GM12865 (cell line): ENCODE measurements at regions not wholly inside any gene's neighbourhood (a gene's known extent, or its start where the extent isn't known, plus 50 kb on each side); places are given as distances from the start of the nearest gene placed in this dataset.
"Not testable (repeated sequence)": the region's sequence is repeated elsewhere in the genome, so short reads cannot be mapped to it uniquely, and the experiment has no call there.

ENCODE experiments used
- DNase-seq: peaks from one replicate; pipeline ENCODE4 v3.0.0; 2010; ENCODE audit warnings: low read depth
- H3K4me3 ChIP-seq: 2 replicates; pipeline ENCODE4 v1.5.1; 2011; ENCODE audit warnings: mild to moderate bottlenecking, low read depth, low read length, control low read depth
- CTCF ChIP-seq: IDR thresholded peaks from 2 replicates; pipeline ENCODE4 v1.5.1; 2011; ENCODE audit warnings: low read length, control low read depth, low read depth, inconsistent platforms; ENCODE audit not compliant: insufficient read depth; ENCODE audit errors: missing control alignments

- DNase-seq, result no peak
- no peak overlapping the region for H3K4me3 ChIP-seq
- TF ChIP-seq CTCF, result no peak
Observed at GRCh38 chr6:28607990-28608389, 82.3 kb downstream of the GPX5 start.

- H3K4me3 ChIP-seq, result no peak overlapping the region
- no peak for TF ChIP-seq CTCF
- no peak for DNase-seq
Observed at GRCh38 chr6:28609672-28610071, 84.0 kb downstream of the GPX5 start.

GRCh38 chr6:28615616-28615954 lies 89.9 kb downstream of the GPX5 start:
- H3K4me3 ChIP-seq, result no peak overlapping the region
- no peak for DNase-seq
- no peak for TF ChIP-seq CTCF

- DNase-seq, result no peak
- no peak overlapping the region for H3K4me3 ChIP-seq
- no peak for TF ChIP-seq CTCF
Observed at GRCh38 chr6:28615955-28616747, 90.5 kb downstream of the GPX5 start.

- TF ChIP-seq CTCF, result no peak
- DNase-seq, result no peak
- H3K4me3 ChIP-seq, result no peak overlapping the region
Observed at GRCh38 chr6:28618898-28619555, 93.3 kb downstream of the GPX5 start.

- not testable (repeated sequence) for H3K4me3 ChIP-seq, DNase-seq
Observed at GRCh38 chr6:28621268-28621667, 95.6 kb downstream of the GPX5 start.

- DNase-seq, H3K4me3 ChIP-seq: not testable (repeated sequence)
Observed at GRCh38 chr6:28623242-28623641, 97.6 kb downstream of the GPX5 start.

GRCh38 chr6:28626386-28626785 lies 100.7 kb downstream of the GPX5 start:
- not testable (repeated sequence) for DNase-seq, H3K4me3 ChIP-seq
